ENCODE measurements at regions not wholly inside any gene's neighbourhood (a gene's known extent, or its start where the extent isn't known, plus 50 kb on each side); places are given as distances from the start of the nearest gene placed in this dataset.

GRCh38 chr1:29585201-29585600 is 348.9 kb downstream of the PTPRU start:
- no peaks in the 10 kb centered on the region for H3K36me3 ChIP-seq (ENCODE audit: insufficient read depth, low read length)
- TF ChIP-seq CTCF (conservative IDR thresholded peaks at IDR 0.05; ENCODE audit: low read length) (no peak), EZH2phosphoT487 (IDR thresholded peaks at IDR 0.05; ENCODE audit: borderline replicate concordance) (no peak)
- no peak overlapping the region for H3K9ac ChIP-seq (ENCODE audit: low read depth, low read length, poor library complexity, severe bottlenecking)
- H3K4me1 ChIP-seq (ENCODE audit: insufficient read depth, low read length, poor library complexity, severe bottlenecking) = no peaks in the 10 kb centered on the region
- no peaks in the 10 kb centered on the region for H4K20me1 ChIP-seq (ENCODE audit: insufficient read depth, low read length, poor library complexity, severe bottlenecking)
- no peaks in the 10 kb centered on the region; the same call in 1 of the 2 replicates for H3K9me3 ChIP-seq (ENCODE audit: insufficient read depth, low read depth, low read length)
- no peaks in the 10 kb centered on the region for H3K79me2 ChIP-seq (ENCODE audit: insufficient read depth, low read length)
- H2AFZ ChIP-seq (ENCODE audit: low read length) = no peak overlapping the region
- H3K9me2 ChIP-seq (replicated peaks; ENCODE audit: low read depth, low read length) = no peaks in the 10 kb centered on the region
- H3K4me3 ChIP-seq (ENCODE audit: low read length, poor library complexity, severe bottlenecking) = no peak overlapping the region
- no peaks in the 10 kb centered on the region for H3F3A ChIP-seq (ENCODE audit: low read depth)
- H3K4me2 ChIP-seq (ENCODE audit: low read depth, low read length, poor library complexity, severe bottlenecking) = no peak overlapping the region
- H3K27me3 ChIP-seq (ENCODE audit: insufficient read depth, low read length, poor library complexity, severe bottlenecking) = no peaks in the 10 kb centered on the region

GRCh38 chr1:29584776-29585175 is 348.5 kb downstream of the PTPRU start:
- H3F3A ChIP-seq (ENCODE audit: low read depth) = no peaks in the 10 kb centered on the region
- no peaks in the 10 kb centered on the region for H3K9me2 ChIP-seq (replicated peaks; ENCODE audit: low read depth, low read length)
- H3K4me1 ChIP-seq (ENCODE audit: insufficient read depth, low read length, poor library complexity, severe bottlenecking) = no peaks in the 10 kb centered on the region
- no peaks in the 10 kb centered on the region for H3K36me3 ChIP-seq (ENCODE audit: insufficient read depth, low read length)
- no peaks in the 10 kb centered on the region for H3K79me2 ChIP-seq (ENCODE audit: insufficient read depth, low read length)
- H3K4me3 ChIP-seq (ENCODE audit: low read length, poor library complexity, severe bottlenecking) = no peak overlapping the region
- no peaks in the 10 kb centered on the region; the same call in 1 of the 2 replicates for H3K9me3 ChIP-seq (ENCODE audit: insufficient read depth, low read depth, low read length)
- no peak overlapping the region for H3K9ac ChIP-seq (ENCODE audit: low read depth, low read length, poor library complexity, severe bottlenecking)
- TF ChIP-seq CTCF (conservative IDR thresholded peaks at IDR 0.05; ENCODE audit: low read length) (no peak), EZH2phosphoT487 (IDR thresholded peaks at IDR 0.05; ENCODE audit: borderline replicate concordance) (no peak)
- H3K4me2 ChIP-seq (ENCODE audit: low read depth, low read length, poor library complexity, severe bottlenecking) = no peak overlapping the region
- no peak overlapping the region for H2AFZ ChIP-seq (ENCODE audit: low read length)
- H3K27me3 ChIP-seq (ENCODE audit: insufficient read depth, low read length, poor library complexity, severe bottlenecking) = no peaks in the 10 kb centered on the region
- H4K20me1 ChIP-seq (ENCODE audit: insufficient read depth, low read length, poor library complexity, severe bottlenecking) = no peaks in the 10 kb centered on the region

GRCh38 chr1:29584362-29584761 is 348.0 kb downstream of the PTPRU start:
- Histone ChIP-seq H3K27me3 (ENCODE audit: insufficient read depth, low read length, poor library complexity, severe bottlenecking) (no peaks in the 10 kb centered on the region), H3K4me3 (ENCODE audit: low read length, poor library complexity, severe bottlenecking) (no peak overlapping the region), H4K20me1 (ENCODE audit: insufficient read depth, low read length, poor library complexity, severe bottlenecking) (no peaks in the 10 kb centered on the region), H3K4me2 (ENCODE audit: low read depth, low read length, poor library complexity, severe bottlenecking) (no peak overlapping the region), H3K9me3 (ENCODE audit: insufficient read depth, low read depth, low read length) (no peaks in the 10 kb centered on the region; the same call in 1 of the 2 replicates), H3K36me3 (ENCODE audit: insufficient read depth, low read length) (no peaks in the 10 kb centered on the region), H2AFZ (ENCODE audit: low read length) (no peak overlapping the region), H3F3A (ENCODE audit: low read depth) (no peaks in the 10 kb centered on the region), H3K9ac (ENCODE audit: low read depth, low read length, poor library complexity, severe bottlenecking) (no peak overlapping the region), H3K4me1 (ENCODE audit: insufficient read depth, low read length, poor library complexity, severe bottlenecking) (no peaks in the 10 kb centered on the region), H3K79me2 (ENCODE audit: insufficient read depth, low read length) (no peaks in the 10 kb centered on the region), H3K9me2 (replicated peaks; ENCODE audit: low read depth, low read length) (no peaks in the 10 kb centered on the region)
- TF ChIP-seq EZH2phosphoT487 (IDR thresholded peaks at IDR 0.05; ENCODE audit: borderline replicate concordance) (no peak), CTCF (conservative IDR thresholded peaks at IDR 0.05; ENCODE audit: low read length) (no peak)
